ENCODE measurements at regions not wholly inside any gene's neighbourhood (a gene's known extent, or its start where the extent isn't known, plus 50 kb on each side); places are given as distances from the start of the nearest gene placed in this dataset.

DNA sequence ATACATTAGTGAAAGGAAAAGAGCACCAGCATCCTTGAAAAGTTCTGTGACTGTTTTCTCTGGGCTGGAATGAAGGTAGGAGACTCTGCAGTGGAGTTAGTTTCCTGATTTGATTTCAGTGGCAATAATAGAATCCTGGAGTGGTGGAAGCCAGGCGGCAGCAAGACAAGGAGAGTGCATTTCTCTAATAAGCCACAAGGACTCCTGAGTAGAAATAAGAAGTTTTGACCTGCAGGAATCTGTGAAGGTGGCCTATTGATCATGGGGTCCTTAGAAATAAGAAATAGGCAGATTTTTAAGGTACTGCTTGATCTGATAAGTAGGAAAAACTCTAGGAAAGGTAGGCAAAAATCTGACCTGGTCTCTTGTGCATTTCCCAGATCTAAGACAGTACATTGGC lies 68.4 kb upstream of the ELOVL5 start:
- FAIRE-seq = no peak
- Histone ChIP-seq H3K27me3 (replicated peaks in 1 of 4; ENCODE audit: control insufficient read depth in 3 of 4, extremely low read depth in 1 of 4, insufficient read depth in 3 of 4, low read length in 3 of 4) (no peaks in the 10 kb centered on the region), H3K18ac (ENCODE audit: extremely low read depth, low read length) (no peak overlapping the region), H3K4ac (replicated peaks; ENCODE audit: insufficient read length, low read depth, low read length) (no peak overlapping the region), H4K91ac (replicated peaks; ENCODE audit: insufficient read length, low read length) (no peak overlapping the region), H2BK20ac (ENCODE audit: low read length) (no peak overlapping the region), H3K56ac (replicated peaks; ENCODE audit: insufficient read length, low read depth, low read length) (no peak overlapping the region), H3K4me3 (ENCODE audit: extremely low read depth in 1 of 4, insufficient read depth in 2 of 4, low read depth in 3 of 4, low read length in 4 of 4) (no peak overlapping the region), H2AK5ac (ENCODE audit: low read depth, low read length) (no peak overlapping the region), H3K4me2 (ENCODE audit: insufficient read depth in 1 of 2, low read depth in 2 of 2, low read length in 2 of 2) (no peak overlapping the region), H3K9me3 (ENCODE audit: insufficient read depth in 2 of 2, low read depth in 1 of 2, low read length in 1 of 2) (no peaks in the 10 kb centered on the region), H3K79me2 (ENCODE audit: control insufficient read depth in 1 of 2, insufficient read depth in 2 of 2, low read length in 2 of 2) (no peaks in the 10 kb centered on the region), H2AFZ (ENCODE audit: low read length) (no peak overlapping the region), H3K23ac (ENCODE audit: insufficient read length) (no peak overlapping the region), H3K79me1 (ENCODE audit: low read depth, low read length) (no peaks in the 10 kb centered on the region), H2BK15ac (ENCODE audit: low read length) (no peak overlapping the region), H4K20me1 (replicated peaks in 1 of 2; ENCODE audit: control insufficient read depth in 1 of 2, insufficient read depth in 2 of 2, low read length in 2 of 2) (no peaks in the 10 kb centered on the region), H4K5ac (ENCODE audit: insufficient read length, low read depth, low read length) (no peak overlapping the region), H3K27ac (ENCODE audit: low read depth, low read length) (no peak overlapping the region), H4K8ac (ENCODE audit: extremely low read depth, insufficient read depth, low read length) (no peak overlapping the region), H2BK120ac (replicated peaks; ENCODE audit: low read depth, low read length) (no peak overlapping the region), H2BK12ac (ENCODE audit: low read depth, low read length) (no peak overlapping the region), H3K9ac (replicated peaks in 1 of 4; ENCODE audit: extremely low read depth in 1 of 4, low read depth in 3 of 4, low read length in 3 of 4) (no peak overlapping the region), H3K4me1 (replicated peaks in 1 of 4; ENCODE audit: control insufficient read depth in 3 of 4, insufficient read depth in 4 of 4, low read length in 3 of 4) (no peaks in the 10 kb centered on the region), H3K23me2 (ENCODE audit: low read depth, low read length) (no peaks in the 10 kb centered on the region), H3K14ac (ENCODE audit: insufficient read length) (no peak overlapping the region), H2BK5ac (ENCODE audit: low read depth, low read length) (no peak overlapping the region), H3K36me3 (ENCODE audit: control insufficient read depth in 2 of 4, insufficient read depth in 4 of 4, low read length in 3 of 4) (no peaks in the 10 kb centered on the region)
- WGBS, 2 experiments (ENCODE audit: extremely low coverage in 1 of 2, insufficient coverage in 1 of 2, insufficient read length in 1 of 2, insufficient replicate concordance in 2 of 2, low coverage in 1 of 2, low lambda C conversion rate in 2 of 2, missing lambda C conversion rate in 1 of 2) = 73% methylated on average over 1 of the region's 1 CpG; no CpG with 5 or more reads in 1 of the 2 experiments
- DNase-seq (ENCODE audit: low read depth in 1 of 2, low spot score in 2 of 2) = no peak
- ChIA-PET POLR2A (ENCODE audit: partially characterized antibody) (no interaction called here), CTCF (ENCODE audit: partially characterized antibody) (interaction anchor here (0.8 to 1.5 kb wide), 6 partner anchors 11 to 45 kb away, joined by 3 to 5 read pairs (median 3); no protein-coding TSS in a partner anchor)
- no peak for TF ChIP-seq JUND (IDR thresholded peaks at IDR 0.05; ENCODE audit: low read length)
- TF ChIP-seq, protein P1, sequence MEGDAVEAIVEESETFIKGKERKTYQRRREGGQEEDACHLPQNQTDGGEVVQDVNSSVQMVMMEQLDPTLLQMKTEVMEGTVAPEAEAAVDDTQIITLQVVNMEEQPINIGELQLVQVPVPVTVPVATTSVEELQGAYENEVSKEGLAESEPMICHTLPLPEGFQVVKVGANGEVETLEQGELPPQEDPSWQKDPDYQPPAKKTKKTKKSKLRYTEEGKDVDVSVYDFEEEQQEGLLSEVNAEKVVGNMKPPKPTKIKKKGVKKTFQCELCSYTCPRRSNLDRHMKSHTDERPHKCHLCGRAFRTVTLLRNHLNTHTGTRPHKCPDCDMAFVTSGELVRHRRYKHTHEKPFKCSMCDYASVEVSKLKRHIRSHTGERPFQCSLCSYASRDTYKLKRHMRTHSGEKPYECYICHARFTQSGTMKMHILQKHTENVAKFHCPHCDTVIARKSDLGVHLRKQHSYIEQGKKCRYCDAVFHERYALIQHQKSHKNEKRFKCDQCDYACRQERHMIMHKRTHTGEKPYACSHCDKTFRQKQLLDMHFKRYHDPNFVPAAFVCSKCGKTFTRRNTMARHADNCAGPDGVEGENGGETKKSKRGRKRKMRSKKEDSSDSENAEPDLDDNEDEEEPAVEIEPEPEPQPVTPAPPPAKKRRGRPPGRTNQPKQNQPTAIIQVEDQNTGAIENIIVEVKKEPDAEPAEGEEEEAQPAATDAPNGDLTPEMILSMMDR (IDR thresholded peaks at IDR 0.05; ENCODE audit: control extremely low read depth in 1 of 3, insufficient read depth in 1 of 3, low read depth in 1 of 3, low read length in 3 of 3) = peak in 1 of 3 experiments; percentile 22; a peak in 1 of 4 replicates

Measured in H1 (cell line).